Occipital lobe (tissue), 1 donor: ENCODE measurements at regions not wholly inside any gene's neighbourhood (a gene's known extent, or its start where the extent isn't known, plus 50 kb on each side); places are given as distances from the start of the nearest gene placed in this dataset.

Experiments used
- DNase-seq: peaks from one replicate; lab custom pipeline; 2025; lab: John Stamatoyannopoulos, UW

DNA sequence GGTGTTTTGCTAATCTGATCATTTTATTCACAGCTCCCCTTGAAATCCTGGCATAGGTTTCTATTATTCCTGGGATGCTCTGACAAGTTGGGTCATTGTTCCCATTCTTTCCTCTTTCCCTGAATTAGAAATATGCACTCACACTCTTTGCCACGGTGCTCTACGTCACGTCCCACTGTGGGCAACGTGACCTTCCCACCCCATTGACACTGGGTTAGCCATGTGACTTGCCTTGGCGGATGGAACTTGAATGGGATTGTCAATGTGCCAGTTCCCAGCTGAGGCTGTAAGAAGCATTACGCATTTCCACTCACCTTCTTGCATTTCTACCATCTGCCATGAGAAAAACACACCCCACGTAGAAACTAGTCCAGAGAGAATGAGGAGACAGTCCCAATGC is 492.4 kb downstream of the SHISA9 start:
- DNase-seq: no peak

- DNase-seq: no peak
Observed at GRCh38 chr16:13394488-13394887, 493.1 kb downstream of the SHISA9 start.

- no peak for DNase-seq
Observed at GRCh38 chr16:13397126-13397525, 495.7 kb downstream of the SHISA9 start.

DNA sequence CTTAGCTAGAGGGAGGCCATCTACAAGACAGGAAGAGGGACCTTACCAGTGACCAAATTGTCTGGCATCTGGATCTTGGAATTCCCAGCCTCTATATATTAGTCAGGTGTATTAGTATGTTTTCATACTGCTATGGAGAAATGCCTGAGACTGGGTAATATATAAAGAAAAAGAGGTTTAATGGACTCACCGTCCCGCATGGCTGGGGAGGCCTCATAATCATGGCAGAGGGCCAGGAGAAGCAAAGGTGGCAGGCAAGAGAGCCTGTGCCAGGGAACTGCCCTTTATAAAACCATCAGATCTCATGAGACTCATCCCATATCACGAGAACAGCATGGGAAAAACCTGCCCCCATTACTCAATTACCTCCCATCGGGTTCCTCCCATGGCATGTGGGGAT is 500.2 kb downstream of the SHISA9 start:
- no peak for DNase-seq

DNA sequence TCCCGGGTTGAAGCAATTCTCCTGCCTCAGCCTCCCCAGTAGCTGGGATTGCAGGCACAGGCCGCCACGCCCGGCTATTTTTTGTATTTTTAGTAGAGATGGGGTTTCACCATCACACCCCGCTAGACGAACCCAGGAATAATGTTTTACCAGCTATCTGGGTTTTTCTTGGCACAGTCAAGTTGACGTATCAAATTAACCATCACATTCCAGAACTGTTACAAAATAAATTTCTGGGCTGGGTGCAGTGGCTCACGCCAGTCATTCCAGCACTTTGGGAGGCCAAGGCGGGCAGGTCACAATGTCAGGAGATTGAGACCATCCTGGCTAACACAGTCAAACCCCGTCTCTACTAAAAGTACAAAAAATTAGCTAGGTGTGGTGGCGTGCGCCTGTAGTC is 501.2 kb downstream of the SHISA9 start:
- DNase-seq: no peak

GRCh38 chr16:13403326-13403725 is 501.9 kb downstream of the SHISA9 start:
- DNase-seq: no peak

DNA sequence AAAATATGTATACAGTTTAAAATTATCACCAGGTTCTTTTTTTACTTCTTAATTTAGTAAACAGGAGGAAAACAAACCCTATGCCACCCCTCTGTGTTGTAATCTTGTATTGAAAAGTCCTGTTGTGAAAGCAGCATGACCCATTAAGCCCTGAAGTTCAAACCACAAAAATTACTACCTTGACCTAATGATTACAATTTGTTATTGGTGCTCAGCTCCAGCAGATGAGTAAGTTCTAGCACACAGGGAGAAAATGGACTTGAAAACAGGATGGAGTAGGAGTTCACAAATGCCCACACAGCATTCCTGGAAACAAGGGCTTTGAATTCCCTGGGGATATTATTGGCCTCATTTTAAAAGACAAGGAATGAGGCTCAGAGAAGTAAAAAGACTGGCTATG is 505.8 kb upstream of the ERCC4 start:
- DNase-seq: no peak

DNA sequence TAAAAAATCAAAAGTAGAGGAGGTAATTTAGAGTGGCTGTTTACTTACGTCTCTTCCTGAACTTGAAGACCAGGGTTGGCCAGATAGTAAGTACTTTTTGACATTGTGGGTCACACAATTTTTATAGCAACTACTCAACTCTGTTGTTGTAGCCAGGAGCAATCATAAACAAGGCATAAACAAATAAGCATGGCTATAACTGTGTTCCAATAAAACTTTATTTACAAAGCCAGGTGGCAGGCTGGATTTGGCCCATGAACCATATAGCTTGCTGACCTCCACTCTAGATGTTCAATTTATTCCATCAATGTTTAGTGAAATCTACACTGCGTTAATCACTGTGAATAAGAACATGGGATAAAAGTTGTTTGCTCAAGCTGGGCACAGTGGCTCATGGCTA is 500.4 kb upstream of the ERCC4 start:
- no peak for DNase-seq

GRCh38 chr16:13421726-13422125 is 498.2 kb upstream of the ERCC4 start:
- no peak for DNase-seq

- DNase-seq: no peak
Observed at GRCh38 chr16:13425836-13426235, 494.1 kb upstream of the ERCC4 start.

DNA sequence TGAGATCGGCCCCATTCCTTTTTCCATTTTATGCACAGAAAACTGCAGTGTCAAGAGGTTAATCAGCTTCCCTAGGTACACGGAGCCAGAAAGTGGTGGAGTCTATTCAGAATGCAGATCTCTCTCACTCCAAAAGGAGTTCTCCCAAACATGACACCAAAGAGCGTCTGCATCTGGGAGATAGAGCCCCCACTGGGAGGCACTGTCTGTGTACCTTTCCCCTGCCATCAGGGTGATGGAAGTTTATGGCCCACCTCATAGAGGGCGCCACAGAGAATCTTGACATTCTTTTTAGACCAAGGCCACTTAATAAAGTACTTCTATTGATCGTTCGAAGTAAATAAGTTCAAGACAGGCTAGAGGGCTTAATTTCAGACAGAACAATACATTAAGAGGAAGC is 493.7 kb upstream of the ERCC4 start:
- no peak for DNase-seq

DNA sequence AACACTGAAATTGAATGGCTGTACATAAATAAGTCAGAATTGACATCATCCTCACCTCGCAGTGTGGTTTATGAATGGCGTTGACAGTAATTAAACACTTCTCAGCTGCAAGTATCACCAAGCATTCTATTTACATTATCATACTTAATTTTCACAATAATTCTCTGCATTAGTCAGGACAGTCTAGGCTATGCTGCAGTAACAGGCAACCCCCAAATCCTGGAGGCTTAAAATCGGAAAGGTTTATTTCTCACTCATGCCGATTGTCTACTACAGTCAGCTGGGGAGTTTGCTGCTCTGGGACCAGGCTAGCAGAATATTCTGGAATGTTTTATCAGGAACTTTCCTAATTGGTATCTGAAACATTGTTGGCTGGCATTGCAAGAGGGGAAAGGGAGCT is 493.2 kb upstream of the ERCC4 start:
- DNase-seq: no peak

DNA sequence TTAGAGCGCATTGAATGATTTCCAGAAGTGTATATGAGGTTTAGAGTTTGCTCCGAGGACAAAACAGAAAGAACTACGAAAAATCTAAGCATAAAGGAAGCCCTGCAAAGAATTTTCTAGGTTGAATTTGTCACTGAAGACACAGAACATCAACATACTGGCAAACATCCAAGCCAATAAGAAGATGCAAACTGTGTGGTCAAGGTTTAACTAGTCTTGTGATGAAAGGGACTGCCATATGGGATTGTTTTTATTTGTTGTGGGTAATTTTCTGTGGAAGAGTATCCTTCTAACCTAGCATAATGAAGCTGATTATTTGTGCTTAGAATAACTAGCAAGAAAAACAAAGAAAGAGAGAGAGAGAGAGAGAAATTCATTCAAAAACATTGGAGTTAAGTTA is 492.0 kb upstream of the ERCC4 start:
- no peak for DNase-seq

DNA sequence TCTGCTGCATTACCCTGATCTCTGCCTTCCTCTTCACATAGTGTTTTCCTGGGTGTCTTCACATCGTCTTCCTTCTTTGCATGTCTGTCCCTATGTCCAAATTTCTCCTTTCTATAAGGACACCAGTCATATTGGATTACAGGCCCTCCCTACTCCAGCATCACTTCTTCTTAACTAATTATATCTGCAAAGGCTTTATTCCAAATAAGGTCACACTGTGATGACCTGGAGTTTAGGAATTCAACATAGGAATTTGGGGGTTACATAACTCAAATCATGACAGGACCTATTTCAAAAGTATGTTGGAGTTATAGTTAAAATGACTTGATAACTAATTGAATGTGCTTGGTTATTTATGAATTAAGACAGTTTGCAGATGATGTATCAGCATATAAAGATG is 490.5 kb upstream of the ERCC4 start:
- no peak for DNase-seq

DNA sequence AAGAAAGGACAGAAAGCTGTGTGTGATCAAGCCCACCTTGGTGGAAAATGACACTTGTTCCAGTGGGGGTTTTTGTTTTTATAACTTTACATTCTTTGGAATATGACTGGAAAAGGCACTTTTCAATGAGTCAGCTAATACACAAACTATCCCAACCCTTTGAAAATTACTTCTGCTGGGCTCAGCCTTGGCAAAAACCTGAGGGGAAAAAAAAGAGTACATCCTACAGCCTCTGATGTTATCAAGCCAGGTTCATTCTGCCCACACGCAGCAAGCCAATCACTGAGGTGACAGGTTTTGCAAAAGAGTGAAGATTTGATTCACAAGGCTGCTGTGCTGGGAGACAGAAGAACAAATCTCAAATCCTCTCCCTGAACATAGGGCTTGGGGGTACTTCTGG is 484.5 kb upstream of the ERCC4 start:
- DNase-seq: no peak

GRCh38 chr16:13435873-13436474 is 484.0 kb upstream of the ERCC4 start:
- no peak for DNase-seq

- no peak for DNase-seq
Observed at GRCh38 chr16:13436641-13437412, 483.1 kb upstream of the ERCC4 start.

- DNase-seq: no peak
Observed at GRCh38 chr16:13437413-13437795, 482.6 kb upstream of the ERCC4 start.

- DNase-seq: no peak
Observed at GRCh38 chr16:13438064-13438463, 481.9 kb upstream of the ERCC4 start.

DNA sequence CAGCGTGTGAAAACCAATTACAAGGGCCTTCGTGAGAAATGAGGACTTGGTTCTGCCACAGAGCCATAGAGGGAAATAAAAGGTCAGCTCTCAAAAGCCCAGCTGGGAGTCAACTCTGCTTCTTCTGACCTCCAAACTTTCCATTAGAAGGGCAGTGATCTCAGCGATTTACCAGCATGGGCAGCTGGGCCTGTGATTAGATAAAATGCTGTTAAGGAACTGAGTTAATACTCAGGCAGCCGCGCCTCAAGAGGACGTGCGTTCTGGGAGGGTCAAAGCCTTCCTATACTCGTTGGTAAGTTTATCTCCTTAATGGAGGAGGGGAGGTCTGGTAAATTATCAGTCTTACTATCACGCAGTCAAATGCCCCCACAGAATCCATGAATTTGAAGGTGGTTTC is 480.2 kb upstream of the ERCC4 start:
- DNase-seq: no peak

DNA sequence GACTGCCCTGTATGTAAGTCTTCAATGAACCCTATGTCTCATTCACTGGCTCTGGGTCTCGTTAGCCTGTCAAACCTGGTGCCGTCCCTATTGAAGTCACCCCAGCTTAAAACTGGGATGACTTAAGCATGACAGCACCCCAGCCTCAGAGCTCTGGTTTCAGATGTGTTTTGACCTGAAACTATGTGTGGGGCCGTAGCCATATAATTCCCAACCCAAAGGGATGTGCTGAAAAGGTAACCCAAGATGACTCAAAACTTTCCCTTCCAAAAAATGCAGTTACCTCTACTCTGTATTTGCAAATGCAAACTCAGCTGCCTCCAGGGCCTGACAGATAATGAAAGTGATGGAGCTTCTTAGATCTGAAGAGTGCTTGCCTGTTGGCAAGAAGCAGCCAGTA is 478.3 kb upstream of the ERCC4 start:
- DNase-seq: no peak

DNA sequence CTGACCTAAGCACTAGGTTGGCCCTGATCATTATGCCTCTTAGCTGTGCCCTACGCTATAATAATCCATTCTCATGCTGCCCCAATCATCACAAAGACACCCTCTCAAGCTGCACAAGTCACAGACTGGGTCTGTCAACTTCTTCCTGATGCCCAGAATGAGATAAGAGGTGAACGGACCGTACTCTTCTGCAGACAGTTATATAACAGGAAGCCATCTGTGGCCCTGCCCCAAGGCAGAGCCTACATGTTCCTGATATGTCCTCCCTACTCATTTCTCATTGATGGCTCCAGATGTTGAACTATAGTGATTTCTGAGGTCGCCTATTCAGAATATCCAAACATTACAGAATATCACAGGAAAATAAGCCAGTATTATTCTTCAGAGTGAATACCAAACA is 471.6 kb upstream of the ERCC4 start:
- no peak for DNase-seq

GRCh38 chr16:13453325-13453724 is 466.6 kb upstream of the ERCC4 start:
- DNase-seq: no peak
